Upper lobe of left lung (tissue), 4 donors: ENCODE measurements at regions not wholly inside any gene's neighbourhood (a gene's known extent, or its start where the extent isn't known, plus 50 kb on each side); places are given as distances from the start of the nearest gene placed in this dataset.
"Not testable (repeated sequence)": the region's sequence is repeated elsewhere in the genome, so short reads cannot be mapped to it uniquely, and the experiment has no call there.

Experiments
- EP300 ChIP-seq, 4 donors: sonication (generic); formaldehyde crosslinking; IDR thresholded peaks; one replicate each; pipeline ENCODE4 v1.5.1; 2017; ENCODE audit warnings: antibody characterized with exemption in 4 of 4, control low read depth in 2 of 4
- POLR2A ChIP-seq, 4 donors: fragments of 450-650 bp; IDR thresholded peaks; one replicate each; pipeline ENCODE4 v1.5.1; 2016 to 2017; ENCODE audit warnings: antibody characterized with exemption in 4 of 4, mild to moderate bottlenecking in 2 of 4
- TF ChIP-seq, protein P1 (sequence below), 6 experiments: fragments of 450-650 bp in 4 of 6; fragments of 200-600 bp in 2 of 6; sonication (generic) in 2 of 6; IDR thresholded peaks; one replicate each; pipeline ENCODE4 v1.5.1; 2016 to 2019; ENCODE audit warnings: antibody characterized with exemption in 6 of 6

GRCh38 chr12:131311279-131311722 is 357.6 kb downstream of the ADGRD1 start:
- TF ChIP-seq, protein P1, sequence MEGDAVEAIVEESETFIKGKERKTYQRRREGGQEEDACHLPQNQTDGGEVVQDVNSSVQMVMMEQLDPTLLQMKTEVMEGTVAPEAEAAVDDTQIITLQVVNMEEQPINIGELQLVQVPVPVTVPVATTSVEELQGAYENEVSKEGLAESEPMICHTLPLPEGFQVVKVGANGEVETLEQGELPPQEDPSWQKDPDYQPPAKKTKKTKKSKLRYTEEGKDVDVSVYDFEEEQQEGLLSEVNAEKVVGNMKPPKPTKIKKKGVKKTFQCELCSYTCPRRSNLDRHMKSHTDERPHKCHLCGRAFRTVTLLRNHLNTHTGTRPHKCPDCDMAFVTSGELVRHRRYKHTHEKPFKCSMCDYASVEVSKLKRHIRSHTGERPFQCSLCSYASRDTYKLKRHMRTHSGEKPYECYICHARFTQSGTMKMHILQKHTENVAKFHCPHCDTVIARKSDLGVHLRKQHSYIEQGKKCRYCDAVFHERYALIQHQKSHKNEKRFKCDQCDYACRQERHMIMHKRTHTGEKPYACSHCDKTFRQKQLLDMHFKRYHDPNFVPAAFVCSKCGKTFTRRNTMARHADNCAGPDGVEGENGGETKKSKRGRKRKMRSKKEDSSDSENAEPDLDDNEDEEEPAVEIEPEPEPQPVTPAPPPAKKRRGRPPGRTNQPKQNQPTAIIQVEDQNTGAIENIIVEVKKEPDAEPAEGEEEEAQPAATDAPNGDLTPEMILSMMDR (IDR thresholded peaks at IDR 0.05), result not testable (repeated sequence)
- not testable (repeated sequence) for TF ChIP-seq POLR2A, EP300 (IDR thresholded peaks at IDR 0.05)
